ENCODE measurements at regions not wholly inside any gene's neighbourhood (a gene's known extent, or its start where the extent isn't known, plus 50 kb on each side); places are given as distances from the start of the nearest gene placed in this dataset.

DNA sequence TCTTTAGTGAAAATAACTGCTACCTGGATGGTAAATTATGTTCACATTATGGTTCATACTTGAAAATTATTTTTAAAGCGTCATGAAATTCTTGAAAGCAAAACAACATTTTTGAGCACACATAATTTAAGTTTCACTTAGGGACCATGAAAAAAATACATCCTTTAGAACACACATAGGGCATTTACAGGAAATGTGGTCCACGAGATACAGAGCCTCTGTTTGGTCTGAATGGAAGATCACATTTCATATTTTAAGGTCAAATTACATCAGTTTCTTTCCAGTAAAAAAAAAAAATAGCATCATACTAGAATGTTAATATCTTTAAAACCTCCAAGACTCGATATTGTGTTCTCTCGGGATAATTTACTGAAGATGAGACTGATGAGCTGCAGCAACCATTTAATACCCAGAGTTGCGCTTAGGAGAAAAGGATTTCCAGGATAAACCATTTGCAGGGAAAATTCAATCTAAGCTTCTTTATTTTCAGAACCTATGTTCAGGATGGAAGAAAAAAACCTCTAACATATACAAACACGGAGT lies 720.7 kb downstream of the DIAPH3 start:
- TF ChIP-seq, protein P1, sequence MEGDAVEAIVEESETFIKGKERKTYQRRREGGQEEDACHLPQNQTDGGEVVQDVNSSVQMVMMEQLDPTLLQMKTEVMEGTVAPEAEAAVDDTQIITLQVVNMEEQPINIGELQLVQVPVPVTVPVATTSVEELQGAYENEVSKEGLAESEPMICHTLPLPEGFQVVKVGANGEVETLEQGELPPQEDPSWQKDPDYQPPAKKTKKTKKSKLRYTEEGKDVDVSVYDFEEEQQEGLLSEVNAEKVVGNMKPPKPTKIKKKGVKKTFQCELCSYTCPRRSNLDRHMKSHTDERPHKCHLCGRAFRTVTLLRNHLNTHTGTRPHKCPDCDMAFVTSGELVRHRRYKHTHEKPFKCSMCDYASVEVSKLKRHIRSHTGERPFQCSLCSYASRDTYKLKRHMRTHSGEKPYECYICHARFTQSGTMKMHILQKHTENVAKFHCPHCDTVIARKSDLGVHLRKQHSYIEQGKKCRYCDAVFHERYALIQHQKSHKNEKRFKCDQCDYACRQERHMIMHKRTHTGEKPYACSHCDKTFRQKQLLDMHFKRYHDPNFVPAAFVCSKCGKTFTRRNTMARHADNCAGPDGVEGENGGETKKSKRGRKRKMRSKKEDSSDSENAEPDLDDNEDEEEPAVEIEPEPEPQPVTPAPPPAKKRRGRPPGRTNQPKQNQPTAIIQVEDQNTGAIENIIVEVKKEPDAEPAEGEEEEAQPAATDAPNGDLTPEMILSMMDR (IDR thresholded peaks at IDR 0.05) = no peak
- TF ChIP-seq POLR2A (IDR thresholded peaks at IDR 0.05) (no peak), POLR2AphosphoS5 (IDR thresholded peaks at IDR 0.05) (no peak)

Data from upper lobe of left lung (tissue), 4 donors.